SK-N-MC (cell line): ENCODE measurements at regions not wholly inside any gene's neighbourhood (a gene's known extent, or its start where the extent isn't known, plus 50 kb on each side); places are given as distances from the start of the nearest gene placed in this dataset.
"Not testable (repeated sequence)": the region's sequence is repeated elsewhere in the genome, so short reads cannot be mapped to it uniquely, and the experiment has no call there.

ENCODE experiments used
- DNase-seq: peaks from one replicate; pipeline ENCODE4 v3.0.0-alpha.2; 2011; ENCODE audit warnings: low read depth, low spot score
- H3K27ac ChIP-seq: fragments of 200-600 bp; sonication (generic); 2 replicates; pipeline ENCODE4 v1.5.1; 2016; ENCODE audit warnings: mixed run types
- H3K36me3 ChIP-seq: fragments of 200-600 bp; sonication (generic); 2 replicates; pipeline ENCODE4 v1.6.1; 2017; ENCODE audit warnings: antibody characterized with exemption, low read length, mixed read lengths; ENCODE audit not compliant: insufficient read depth
- H3K4me3 ChIP-seq: fragments of 200-600 bp; sonication (generic); 2 replicates; pipeline ENCODE4 v1.5.1; 2016
- H3K9ac ChIP-seq: fragments of 200-600 bp; sonication (generic); 2 replicates; pipeline ENCODE4 v1.8.0; 2017; ENCODE audit warnings: mixed run types, mixed read lengths; ENCODE audit not compliant: insufficient read length
- H3K9me3 ChIP-seq: fragments of 200-600 bp; sonication (generic); 2 replicates; pipeline ENCODE4 v1.6.1; 2017; ENCODE audit warnings: low read depth, mild to moderate bottlenecking, antibody characterized with exemption, low read length, moderate library complexity, mixed read lengths
- EZH2 ChIP-seq: fragments of 200-600 bp; sonication (generic); IDR thresholded peaks from one replicate; pipeline ENCODE4 v1.6.1; 2017; ENCODE audit warnings: antibody characterized with exemption
- FOXP2 ChIP-seq: optimal IDR thresholded peaks from 2 replicates; pipeline ENCODE3; 2011; ENCODE audit warnings: mild to moderate bottlenecking, moderate library complexity; ENCODE audit not compliant: insufficient read depth; ENCODE audit errors: extremely low read length, control extremely low read depth
- POLR2AphosphoS5 ChIP-seq: IDR thresholded peaks from 2 replicates; pipeline ENCODE4 v1.6.1; 2012; ENCODE audit warnings: mild to moderate bottlenecking, low read depth, low read length, borderline replicate concordance

- TF ChIP-seq POLR2AphosphoS5 (no peak), FOXP2 (no peak), EZH2 (no peak)
Measured at GRCh38 chrX:137847376-137847775, 281.4 kb downstream of the ZIC3 start.

GRCh38 chrX:137848266-137848905 is 282.5 kb downstream of the ZIC3 start:
- Histone ChIP-seq H3K36me3 (no peaks in the 10 kb centered on the region), H3K27ac (no peak overlapping the region), H3K9ac (no peak overlapping the region), H3K9me3 (no peaks in the 10 kb centered on the region), H3K4me3 (no peak overlapping the region)
- TF ChIP-seq EZH2 (no peak), POLR2AphosphoS5 (no peak), FOXP2 (no peak)
- no peak for DNase-seq

More at GRCh38 chrX:137847376-137847775, 281.4 kb downstream of the ZIC3 start:
- Histone ChIP-seq H3K27ac (no peak overlapping the region), H3K9ac (no peak overlapping the region), H3K4me3 (no peak overlapping the region), H3K36me3 (no peaks in the 10 kb centered on the region), H3K9me3 (no peaks in the 10 kb centered on the region)
- DNase-seq, result no peak

- Histone ChIP-seq H3K27ac (no peak overlapping the region), H3K36me3 (no peaks in the 10 kb centered on the region), H3K9me3 (no peaks in the 10 kb centered on the region), H3K4me3 (no peak overlapping the region), H3K9ac (no peak overlapping the region)
- TF ChIP-seq POLR2AphosphoS5 (no peak), FOXP2 (no peak), EZH2 (no peak)
- no peak for DNase-seq
Measured at GRCh38 chrX:137852502-137852901, 286.6 kb downstream of the ZIC3 start.

- no peak for DNase-seq
- no peak overlapping the region for H3K4me3 ChIP-seq
- H3K36me3 ChIP-seq, result no peaks in the 10 kb centered on the region
- H3K9me3 ChIP-seq, result no peaks in the 10 kb centered on the region
- H3K9ac ChIP-seq, result no peak overlapping the region
- no peak for TF ChIP-seq EZH2
- H3K27ac ChIP-seq, result no peak overlapping the region
Measured at GRCh38 chrX:137855490-137855889, 289.6 kb downstream of the ZIC3 start.

GRCh38 chrX:137858106-137858505 is 292.2 kb downstream of the ZIC3 start:
- Histone ChIP-seq H3K27ac (no peak overlapping the region), H3K4me3 (no peak overlapping the region), H3K9ac (no peak overlapping the region), H3K9me3 (no peaks in the 10 kb centered on the region), H3K36me3 (no peaks in the 10 kb centered on the region)
- TF ChIP-seq FOXP2 (no peak), POLR2AphosphoS5 (no peak), EZH2 (no peak)
- DNase-seq, result no peak

- TF ChIP-seq EZH2 (no peak), POLR2AphosphoS5 (no peak), FOXP2 (no peak)
- H3K9ac ChIP-seq, result no peak overlapping the region
- DNase-seq, result no peak
- no peaks in the 10 kb centered on the region for H3K9me3 ChIP-seq
- H3K27ac ChIP-seq, result no peak overlapping the region
- H3K4me3 ChIP-seq, result no peak overlapping the region
- H3K36me3 ChIP-seq, result no peaks in the 10 kb centered on the region
Measured at GRCh38 chrX:137878401-137878800, 312.5 kb downstream of the ZIC3 start.

GRCh38 chrX:137882960-137883359 is 317.0 kb downstream of the ZIC3 start:
- Histone ChIP-seq H3K9me3 (no peaks in the 10 kb centered on the region), H3K9ac (no peak overlapping the region)

GRCh38 chrX:137884813-137885212 is 318.9 kb downstream of the ZIC3 start:
- H3K36me3 ChIP-seq, H3K9me3 ChIP-seq, H3K9ac ChIP-seq, DNase-seq, H3K27ac ChIP-seq, H3K4me3 ChIP-seq: not testable (repeated sequence)

More at GRCh38 chrX:137882960-137883359, 317.0 kb downstream of the ZIC3 start:
- no peak for TF ChIP-seq POLR2AphosphoS5
- no peak for TF ChIP-seq FOXP2
- no peak for TF ChIP-seq EZH2
- Histone ChIP-seq H3K27ac (no peak overlapping the region), H3K4me3 (no peak overlapping the region), H3K36me3 (no peaks in the 10 kb centered on the region)
- no peak for DNase-seq

GRCh38 chrX:137891431-137891830 is 325.5 kb downstream of the ZIC3 start:
- TF ChIP-seq POLR2AphosphoS5, result no peak
- no peak for TF ChIP-seq EZH2
- no peak for TF ChIP-seq FOXP2
- Histone ChIP-seq H3K9me3 (no peaks in the 10 kb centered on the region), H3K36me3 (no peaks in the 10 kb centered on the region), H3K9ac (no peak overlapping the region), H3K4me3 (no peak overlapping the region), H3K27ac (no peak overlapping the region)
- no peak for DNase-seq

GRCh38 chrX:137896123-137896522 is 330.2 kb downstream of the ZIC3 start:
- Histone ChIP-seq H3K9ac (no peak overlapping the region), H3K4me3 (no peak overlapping the region), H3K36me3 (no peaks in the 10 kb centered on the region), H3K27ac (no peak overlapping the region), H3K9me3 (no peaks in the 10 kb centered on the region)
- no peak for TF ChIP-seq EZH2
- no peak for TF ChIP-seq POLR2AphosphoS5
- TF ChIP-seq FOXP2, result no peak
- DNase-seq, result no peak
